Superior temporal gyrus (tissue), 1 donor: ENCODE measurements at regions not wholly inside any gene's neighbourhood (a gene's known extent, or its start where the extent isn't known, plus 50 kb on each side); places are given as distances from the start of the nearest gene placed in this dataset.
"Not testable (repeated sequence)": the region's sequence is repeated elsewhere in the genome, so short reads cannot be mapped to it uniquely, and the experiment has no call there.

Source experiments
- DNase-seq: peaks from one replicate; pipeline ENCODE4 v3.0.0-alpha.2; 2016; ENCODE audit errors: extremely low spot score

DNA sequence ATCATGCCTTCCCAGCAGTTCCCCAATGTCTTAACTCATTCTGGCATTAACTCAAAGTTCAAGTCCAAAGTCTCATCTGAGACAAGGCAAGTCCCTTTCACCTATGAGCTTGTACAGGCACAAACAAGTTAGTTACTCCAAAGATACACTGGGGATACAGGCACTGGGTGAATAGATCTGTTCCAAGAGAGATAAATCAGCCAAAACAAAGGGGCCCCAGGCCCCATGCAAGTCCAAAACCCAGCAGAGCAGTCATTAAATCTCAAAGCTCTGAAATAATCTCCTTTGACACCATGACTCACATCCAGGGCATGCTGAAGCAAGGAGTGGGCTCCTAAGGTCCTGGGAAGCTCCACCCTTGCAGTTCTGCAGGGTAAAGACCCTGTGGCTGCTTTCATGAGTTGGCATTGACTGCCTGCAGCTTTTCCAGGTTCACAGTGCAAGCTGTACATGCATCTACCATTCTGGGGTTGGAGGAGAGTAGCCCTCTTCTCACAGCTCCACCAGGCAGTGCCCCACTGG, 332.2 kb upstream of the KIF2B start:
- no peak for DNase-seq

GRCh38 chr17:53483704-53484103, 339.0 kb upstream of the KIF2B start:
- DNase-seq = peak; percentile 19

GRCh38 chr17:53475002-53475401, 347.7 kb upstream of the KIF2B start:
- no peak for DNase-seq

- no peak for DNase-seq
Measured at GRCh38 chr17:53472586-53472985, 350.1 kb upstream of the KIF2B start.

DNA sequence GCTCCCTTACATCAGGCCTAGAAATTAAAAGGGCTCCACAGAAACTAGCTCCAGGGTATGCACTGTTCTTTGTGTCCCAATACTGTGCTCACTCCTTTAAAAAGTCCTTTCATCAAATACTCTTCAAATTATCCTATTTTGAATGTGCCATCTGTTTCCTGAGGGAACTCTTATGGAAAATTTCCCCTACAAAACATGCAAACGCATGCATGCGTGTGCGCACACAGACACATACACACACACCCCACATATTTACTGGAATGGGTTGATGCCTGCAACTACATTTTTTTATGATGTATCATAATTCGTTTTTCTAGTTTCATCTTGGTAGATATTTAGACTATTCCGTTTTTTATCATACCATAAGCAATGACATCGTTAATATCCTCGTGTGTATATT, 351.2 kb upstream of the KIF2B start:
- DNase-seq = no peak

GRCh38 chr17:53470626-53471025, 352.1 kb upstream of the KIF2B start:
- DNase-seq = no peak

DNA sequence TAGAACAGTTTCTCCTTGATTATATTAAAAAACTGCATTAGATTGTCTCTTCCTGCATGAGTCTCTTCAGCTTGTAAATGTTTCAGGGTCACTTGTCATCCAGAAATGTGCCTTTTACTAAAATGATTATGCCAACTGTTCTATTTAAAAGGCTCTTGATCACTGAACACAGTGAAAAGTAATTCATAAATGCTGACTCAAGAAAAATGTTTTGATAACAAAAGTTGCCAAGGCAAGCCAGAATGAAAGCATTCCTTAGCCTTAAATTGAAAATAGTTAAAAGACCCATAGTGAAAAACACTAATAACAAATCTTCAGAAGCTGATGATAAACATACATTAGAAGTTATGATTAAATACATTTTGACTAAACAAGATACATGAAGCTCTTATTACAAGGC, 356.0 kb upstream of the KIF2B start:
- no peak for DNase-seq

- not testable (repeated sequence) for DNase-seq
Measured at GRCh38 chr17:53464396-53464795, 358.3 kb upstream of the KIF2B start.

- no peak for DNase-seq
Measured at GRCh38 chr17:53463363-53463762, 359.4 kb upstream of the KIF2B start.

- no peak for DNase-seq
Measured at GRCh38 chr17:53462393-53462811, 360.3 kb upstream of the KIF2B start.

- DNase-seq = not testable (repeated sequence)
Measured at GRCh38 chr17:53455943-53456342, 366.8 kb upstream of the KIF2B start.

DNA sequence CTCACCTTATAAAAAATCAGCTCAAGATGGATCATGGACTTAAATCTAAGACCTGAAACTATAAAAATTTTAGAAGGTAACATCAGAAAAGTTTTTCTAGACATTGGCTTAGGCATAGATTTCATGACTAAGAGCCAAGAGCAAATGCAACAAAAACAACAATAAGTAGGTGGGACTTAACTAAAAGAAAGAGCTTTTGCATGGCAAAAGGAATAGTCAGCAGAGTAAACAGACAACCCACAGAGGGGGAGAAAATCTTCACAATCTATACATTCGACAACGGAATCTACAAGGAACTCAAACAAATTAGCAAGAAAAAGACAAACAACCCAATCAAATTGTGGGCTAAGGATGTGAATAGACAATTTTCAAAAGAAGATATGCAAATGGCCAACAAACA, 368.4 kb upstream of the KIF2B start:
- no peak for DNase-seq

DNA sequence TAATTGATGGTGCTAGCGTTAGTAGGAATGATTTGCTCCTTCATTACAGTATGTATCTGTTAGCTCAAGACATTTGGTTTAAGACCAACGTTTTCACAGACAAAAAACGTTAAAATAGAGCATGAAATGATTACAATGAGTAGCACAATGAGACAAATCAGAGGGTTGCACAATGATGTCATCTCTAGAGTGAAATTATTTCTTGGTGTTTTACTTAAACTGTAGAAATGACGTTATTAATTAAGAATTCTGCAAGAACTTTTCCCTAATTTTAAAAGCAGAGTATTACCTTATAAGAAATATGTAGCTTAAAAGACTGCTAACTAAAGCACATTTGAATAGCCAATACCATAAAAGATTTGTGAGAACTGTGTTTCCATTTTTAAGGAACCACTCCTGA, 373.4 kb upstream of the KIF2B start:
- DNase-seq = no peak

- no peak for DNase-seq
Measured at GRCh38 chr17:53428913-53429312, 393.8 kb upstream of the KIF2B start.

DNA sequence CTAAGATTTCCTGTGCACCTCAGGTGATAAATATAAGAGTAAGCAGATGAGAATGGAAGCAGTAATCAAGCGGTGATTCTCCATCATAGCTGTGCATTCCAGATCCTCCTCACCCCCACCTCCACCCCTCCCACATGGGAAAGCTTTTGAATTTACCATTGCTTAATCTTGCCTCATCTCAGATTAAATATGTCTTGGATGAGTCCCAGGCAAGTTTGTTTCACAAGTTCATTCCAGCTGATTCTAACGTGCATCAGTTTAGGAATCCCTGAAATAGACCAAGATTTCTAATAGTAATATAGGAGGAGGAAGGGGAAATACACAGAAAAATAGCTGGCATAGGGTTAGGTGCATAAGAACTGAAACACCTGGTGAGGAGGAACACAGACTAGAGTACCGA, 396.2 kb upstream of the KIF2B start:
- no peak for DNase-seq

GRCh38 chr17:53420035-53420641, 402.6 kb upstream of the KIF2B start:
- DNase-seq = no peak

GRCh38 chr17:53409588-53409987, 413.1 kb upstream of the KIF2B start:
- no peak for DNase-seq

- no peak for DNase-seq
Measured at GRCh38 chr17:53406907-53407306, 415.8 kb upstream of the KIF2B start.

DNA sequence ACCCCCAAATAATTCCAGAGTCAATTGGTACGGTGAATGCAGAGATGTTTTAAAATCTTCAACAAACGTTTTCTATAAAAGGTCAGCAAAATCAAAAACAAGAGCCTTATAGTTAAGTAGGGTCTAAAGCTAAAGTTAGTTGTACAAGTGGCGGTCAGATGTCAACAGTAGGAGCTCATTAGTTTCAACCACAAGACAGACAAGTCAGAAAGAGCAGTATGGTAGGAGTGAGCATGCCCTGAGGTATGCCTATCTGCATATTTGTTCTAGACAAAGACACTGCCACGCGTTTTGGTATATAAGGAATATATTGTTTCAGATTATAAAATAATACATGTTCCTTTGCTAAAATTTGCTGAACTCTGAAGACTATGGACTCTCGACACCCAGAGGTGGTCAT, 431.5 kb upstream of the KIF2B start:
- DNase-seq = no peak

GRCh38 chr17:53390575-53390974, 432.2 kb upstream of the KIF2B start:
- no peak for DNase-seq

GRCh38 chr17:53387745-53388144, 435.0 kb upstream of the KIF2B start:
- DNase-seq = no peak

- peak; percentile 63 for DNase-seq
Measured at GRCh38 chr17:53353919-53354351, 468.8 kb upstream of the KIF2B start.

GRCh38 chr17:53344778-53345177, 477.9 kb upstream of the KIF2B start:
- DNase-seq = no peak

DNA sequence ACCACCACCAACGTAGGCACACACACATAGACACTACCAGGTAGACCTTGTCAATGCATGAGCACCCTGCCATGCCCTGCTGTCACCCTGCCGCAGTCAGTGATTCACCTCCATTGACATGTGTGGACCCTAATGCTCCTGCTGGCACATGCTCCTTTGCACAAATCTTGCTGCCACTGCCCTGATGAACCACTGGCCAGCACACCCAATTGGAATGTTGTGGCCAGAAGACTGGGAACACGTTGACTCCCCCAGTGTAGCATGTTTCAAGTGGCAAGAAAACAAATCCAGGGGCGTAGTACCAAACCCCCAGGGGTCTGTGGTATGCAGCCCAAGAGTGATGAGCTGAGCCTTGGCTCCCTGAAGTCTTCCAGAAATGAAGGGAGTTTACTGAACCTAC, 486.4 kb upstream of the KIF2B start:
- no peak for DNase-seq
